Stimulated activated naive CD8-positive, alpha-beta T cell treated with anti-CD3 and anti-CD28 coated beads, Interleukin-15, amount 100 ng/mL, for 72 hours (primary cell): ENCODE measurements at regions not wholly inside any gene's neighbourhood (a gene's known extent, or its start where the extent isn't known, plus 50 kb on each side); places are given as distances from the start of the nearest gene placed in this dataset.

Source experiments
- ATAC-seq: fragments of 150-1000 bp; cut with Tn5 transposase; 2 replicates; pipeline ENCODE4 v1.10.0; 2021; ENCODE audit warnings: mild to moderate bottlenecking, moderate library complexity
- DNase-seq, 2 donors: peaks; one replicate each; pipeline ENCODE4 v3.0.0; 2021 to 2022
- H3K27ac Mint-ChIP-seq, 2 donors: one replicate each; pipeline ENCODE4 v1.8.0; 2022; ENCODE audit warnings: mild to moderate bottlenecking in 2 of 2, mixed read lengths in 2 of 2, moderate library complexity in 2 of 2
- H3K27me3 Mint-ChIP-seq: one replicate; pipeline ENCODE4 v1.8.0; 2022; ENCODE audit warnings: mixed read lengths
- H3K4me1 Mint-ChIP-seq: one replicate; pipeline ENCODE4 v1.8.0; 2022; ENCODE audit warnings: mild to moderate bottlenecking, mixed read lengths
- H3K4me3 Mint-ChIP-seq, 2 donors: one replicate each; pipeline ENCODE4 v1.8.0; 2022; ENCODE audit warnings: mild to moderate bottlenecking in 2 of 2, mixed read lengths in 2 of 2, moderate library complexity in 1 of 2
- H3K9me3 Mint-ChIP-seq, 2 donors: one replicate each; pipeline ENCODE4 v1.8.0; 2022; ENCODE audit warnings: mixed read lengths in 2 of 2

GRCh38 chr2:200218645-200219044 is 87.8 kb upstream of the SPATS2L start:
- no peaks in the 10 kb centered on the region for H3K4me1 Mint-ChIP-seq
- DNase-seq (no peak), ATAC-seq (no peak)
- H3K27ac Mint-ChIP-seq: no peak overlapping the region
- no peaks in the 10 kb centered on the region for H3K9me3 Mint-ChIP-seq
- H3K27me3 Mint-ChIP-seq: peaks cover 16% of the 10 kb centered on the region
- no peak overlapping the region for H3K4me3 Mint-ChIP-seq

GRCh38 chr2:200219309-200220113 is 87.0 kb upstream of the SPATS2L start:
- DNase-seq (no peak), ATAC-seq (no peak)
- Mint-ChIP-seq H3K4me3 (no peak overlapping the region), H3K9me3 (no peaks in the 10 kb centered on the region), H3K4me1 (no peaks in the 10 kb centered on the region), H3K27ac (no peak overlapping the region), H3K27me3 (peaks cover 16% of the 10 kb centered on the region)

GRCh38 chr2:200220251-200220650 is 86.2 kb upstream of the SPATS2L start:
- Mint-ChIP-seq H3K9me3 (no peaks in the 10 kb centered on the region), H3K4me1 (no peaks in the 10 kb centered on the region), H3K27ac (no peak overlapping the region)

GRCh38 chr2:200221055-200221955 is 85.2 kb upstream of the SPATS2L start:
- Mint-ChIP-seq H3K4me3 (no peak overlapping the region), H3K4me1 (no peaks in the 10 kb centered on the region), H3K9me3 (no peaks in the 10 kb centered on the region), H3K27ac (no peak overlapping the region), H3K27me3 (peaks cover 7% of the 10 kb centered on the region)
- no peak for DNase-seq
- no peak for ATAC-seq

More at GRCh38 chr2:200220251-200220650, 86.2 kb upstream of the SPATS2L start:
- Mint-ChIP-seq H3K27me3 (peaks cover 16% of the 10 kb centered on the region), H3K4me3 (no peak overlapping the region)
- ATAC-seq: no peak
- DNase-seq: no peak

- no peak overlapping the region for H3K4me3 Mint-ChIP-seq
These were observed 83.7 kb upstream of the SPATS2L start for GRCh38 chr2:200222791-200223190.

GRCh38 chr2:200223205-200223784 is 83.2 kb upstream of the SPATS2L start:
- Mint-ChIP-seq H3K4me3 (no peak overlapping the region), H3K27ac (no peak overlapping the region), H3K27me3 (peaks cover 9% of the 10 kb centered on the region), H3K9me3 (no peaks in the 10 kb centered on the region), H3K4me1 (no peaks in the 10 kb centered on the region)
- DNase-seq (no peak), ATAC-seq (no peak)

More at GRCh38 chr2:200222791-200223190, 83.7 kb upstream of the SPATS2L start:
- no peaks in the 10 kb centered on the region for H3K4me1 Mint-ChIP-seq
- no peak overlapping the region for H3K27ac Mint-ChIP-seq
- ATAC-seq (no peak), DNase-seq (no peak)
- H3K27me3 Mint-ChIP-seq: peaks cover 9% of the 10 kb centered on the region
- H3K9me3 Mint-ChIP-seq: no peaks in the 10 kb centered on the region

- H3K27me3 Mint-ChIP-seq: peaks cover 16% of the 10 kb centered on the region
- no peak for ATAC-seq
- no peaks in the 10 kb centered on the region for H3K9me3 Mint-ChIP-seq
- no peak overlapping the region for H3K4me3 Mint-ChIP-seq
- no peak overlapping the region for H3K27ac Mint-ChIP-seq
- no peak for DNase-seq
- H3K4me1 Mint-ChIP-seq: no peaks in the 10 kb centered on the region
These were observed 80.5 kb upstream of the SPATS2L start for GRCh38 chr2:200225951-200226350.

GRCh38 chr2:200226451-200227426 is 79.8 kb upstream of the SPATS2L start:
- Mint-ChIP-seq H3K4me3 (no peak overlapping the region), H3K4me1 (no peaks in the 10 kb centered on the region), H3K27me3 (peaks cover 21% of the 10 kb centered on the region), H3K27ac (no peak overlapping the region), H3K9me3 (no peaks in the 10 kb centered on the region)
- ATAC-seq (no peak), DNase-seq (no peak)

- Mint-ChIP-seq H3K27me3 (peaks cover 34% of the 10 kb centered on the region), H3K9me3 (no peaks in the 10 kb centered on the region), H3K4me1 (no peaks in the 10 kb centered on the region), H3K27ac (no peak overlapping the region), H3K4me3 (no peak overlapping the region)
- ATAC-seq: no peak
- DNase-seq: no peak
These were observed 75.8 kb upstream of the SPATS2L start for GRCh38 chr2:200230716-200231115.

- no peak overlapping the region for H3K27ac Mint-ChIP-seq
- H3K9me3 Mint-ChIP-seq: no peaks in the 10 kb centered on the region
- no peaks in the 10 kb centered on the region for H3K4me1 Mint-ChIP-seq
These were observed 71.0 kb upstream of the SPATS2L start for GRCh38 chr2:200235533-200235932.

GRCh38 chr2:200239216-200239615 is 67.3 kb upstream of the SPATS2L start:
- Mint-ChIP-seq H3K9me3 (no peaks in the 10 kb centered on the region), H3K27me3 (peaks cover 25% of the 10 kb centered on the region), H3K4me3 (no peak overlapping the region), H3K4me1 (no peaks in the 10 kb centered on the region), H3K27ac (no peak overlapping the region)
- no peak for ATAC-seq
- no peak for DNase-seq

More at GRCh38 chr2:200235533-200235932, 71.0 kb upstream of the SPATS2L start:
- Mint-ChIP-seq H3K4me3 (no peak overlapping the region), H3K27me3 (peaks cover 28% of the 10 kb centered on the region)
- no peak for ATAC-seq
- DNase-seq: no peak

GRCh38 chr2:200242570-200242969 is 63.9 kb upstream of the SPATS2L start:
- no peak for DNase-seq
- Mint-ChIP-seq H3K9me3 (no peaks in the 10 kb centered on the region), H3K4me1 (no peaks in the 10 kb centered on the region), H3K27me3 (peaks cover 20% of the 10 kb centered on the region), H3K4me3 (no peak overlapping the region), H3K27ac (no peak overlapping the region)
- no peak for ATAC-seq

GRCh38 chr2:200243441-200243840 is 63.1 kb upstream of the SPATS2L start:
- peaks cover 16% of the 10 kb centered on the region for H3K27me3 Mint-ChIP-seq
- no peak for ATAC-seq
- no peak for DNase-seq
- no peak overlapping the region for H3K27ac Mint-ChIP-seq
- no peaks in the 10 kb centered on the region for H3K9me3 Mint-ChIP-seq
- no peak overlapping the region for H3K4me3 Mint-ChIP-seq
- H3K4me1 Mint-ChIP-seq: no peaks in the 10 kb centered on the region

GRCh38 chr2:200244111-200244510 is 62.4 kb upstream of the SPATS2L start:
- DNase-seq (no peak), ATAC-seq (no peak)
- no peaks in the 10 kb centered on the region for H3K9me3 Mint-ChIP-seq
- H3K4me3 Mint-ChIP-seq: no peak overlapping the region
- H3K4me1 Mint-ChIP-seq: no peaks in the 10 kb centered on the region
- no peak overlapping the region for H3K27ac Mint-ChIP-seq
- H3K27me3 Mint-ChIP-seq: peaks cover 10% of the 10 kb centered on the region

GRCh38 chr2:200247494-200247893 is 59.0 kb upstream of the SPATS2L start:
- no peak for ATAC-seq
- no peak for DNase-seq
- Mint-ChIP-seq H3K4me3 (no peak overlapping the region), H3K4me1 (no peaks in the 10 kb centered on the region), H3K9me3 (no peaks in the 10 kb centered on the region), H3K27ac (no peak overlapping the region), H3K27me3 (peaks cover 4% of the 10 kb centered on the region)
